SK-N-MC (cell line): ENCODE measurements at regions not wholly inside any gene's neighbourhood (a gene's known extent, or its start where the extent isn't known, plus 50 kb on each side); places are given as distances from the start of the nearest gene placed in this dataset.

ENCODE experiments used
- DNase-seq: peaks from one replicate; pipeline ENCODE4 v3.0.0-alpha.2; 2011; ENCODE audit warnings: low read depth, low spot score
- H3K27ac ChIP-seq: fragments of 200-600 bp; sonication (generic); 2 replicates; pipeline ENCODE4 v1.5.1; 2016; ENCODE audit warnings: mixed run types
- H3K36me3 ChIP-seq: fragments of 200-600 bp; sonication (generic); 2 replicates; pipeline ENCODE4 v1.6.1; 2017; ENCODE audit warnings: antibody characterized with exemption, low read length, mixed read lengths; ENCODE audit not compliant: insufficient read depth
- H3K4me3 ChIP-seq: fragments of 200-600 bp; sonication (generic); 2 replicates; pipeline ENCODE4 v1.5.1; 2016
- H3K9ac ChIP-seq: fragments of 200-600 bp; sonication (generic); 2 replicates; pipeline ENCODE4 v1.8.0; 2017; ENCODE audit warnings: mixed run types, mixed read lengths; ENCODE audit not compliant: insufficient read length
- H3K9me3 ChIP-seq: fragments of 200-600 bp; sonication (generic); 2 replicates; pipeline ENCODE4 v1.6.1; 2017; ENCODE audit warnings: low read depth, mild to moderate bottlenecking, antibody characterized with exemption, low read length, moderate library complexity, mixed read lengths
- EZH2 ChIP-seq: fragments of 200-600 bp; sonication (generic); IDR thresholded peaks from one replicate; pipeline ENCODE4 v1.6.1; 2017; ENCODE audit warnings: antibody characterized with exemption
- FOXP2 ChIP-seq: optimal IDR thresholded peaks from 2 replicates; pipeline ENCODE3; 2011; ENCODE audit warnings: mild to moderate bottlenecking, moderate library complexity; ENCODE audit not compliant: insufficient read depth; ENCODE audit errors: extremely low read length, control extremely low read depth
- POLR2AphosphoS5 ChIP-seq: IDR thresholded peaks from 2 replicates; pipeline ENCODE4 v1.6.1; 2012; ENCODE audit warnings: mild to moderate bottlenecking, low read depth, low read length, borderline replicate concordance

DNA sequence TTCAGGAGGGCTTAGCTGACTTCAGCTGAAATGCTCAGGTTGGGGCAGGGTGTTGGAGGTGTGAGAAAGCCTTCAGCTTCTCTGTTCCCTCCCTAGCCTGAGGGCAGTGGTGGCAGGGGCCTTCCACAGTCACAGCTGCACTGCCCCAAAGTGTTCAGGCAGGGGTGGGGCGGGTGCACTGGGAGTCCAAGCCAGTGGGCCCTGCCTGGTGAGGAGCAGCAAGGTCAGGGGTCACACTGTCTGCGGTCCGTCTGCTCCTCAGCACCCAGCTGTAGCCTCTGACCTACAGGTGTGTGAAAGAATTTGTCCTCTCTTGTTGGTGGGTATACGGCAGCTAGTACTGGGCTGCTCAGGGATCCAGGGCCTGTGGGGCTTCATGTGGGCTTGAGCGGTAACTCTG is 490.4 kb upstream of the NCAM2 start:
- no peak overlapping the region for H3K9ac ChIP-seq
- no peak for TF ChIP-seq FOXP2
- no peak overlapping the region for H3K4me3 ChIP-seq
- DNase-seq: no peak
- H3K36me3 ChIP-seq: no peaks in the 10 kb centered on the region
- no peaks in the 10 kb centered on the region for H3K9me3 ChIP-seq
- no peak overlapping the region for H3K27ac ChIP-seq

DNA sequence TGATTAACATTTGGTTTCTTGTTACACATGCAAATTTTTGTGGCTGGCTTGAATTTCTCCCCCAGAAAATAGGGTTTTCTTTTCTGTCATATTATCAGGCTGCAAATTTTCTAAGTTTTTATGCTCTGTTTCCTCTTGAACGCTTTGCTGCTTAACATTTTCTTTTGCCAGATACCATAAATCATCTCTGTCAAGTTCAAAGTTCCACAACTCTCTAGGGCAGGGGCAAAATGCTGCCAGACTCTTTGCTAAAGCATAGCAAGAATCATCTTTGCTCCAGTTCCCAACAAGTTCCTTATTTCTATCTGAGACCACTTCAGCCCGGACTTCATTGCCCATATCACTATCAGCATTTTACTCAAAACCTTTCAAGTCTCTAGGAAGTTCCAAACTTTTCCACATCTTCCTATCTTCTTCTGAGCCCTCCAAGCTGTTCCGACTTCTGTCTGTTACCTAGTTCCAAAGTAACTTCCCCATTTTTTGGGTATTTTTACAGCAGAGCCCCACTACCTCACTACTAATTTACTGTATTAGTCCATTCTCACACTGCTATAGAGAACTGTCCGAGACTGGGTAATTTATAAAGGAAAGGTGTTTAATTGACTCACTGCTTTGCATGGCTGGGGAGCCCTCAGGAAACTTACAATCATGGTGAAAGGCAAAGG is 486.9 kb upstream of the NCAM2 start:
- Histone ChIP-seq H3K9me3 (no peaks in the 10 kb centered on the region), H3K36me3 (no peaks in the 10 kb centered on the region), H3K27ac (no peak overlapping the region), H3K4me3 (no peak overlapping the region), H3K9ac (no peak overlapping the region)
- TF ChIP-seq FOXP2 (no peak), POLR2AphosphoS5 (no peak), EZH2 (no peak)
- no peak for DNase-seq

DNA sequence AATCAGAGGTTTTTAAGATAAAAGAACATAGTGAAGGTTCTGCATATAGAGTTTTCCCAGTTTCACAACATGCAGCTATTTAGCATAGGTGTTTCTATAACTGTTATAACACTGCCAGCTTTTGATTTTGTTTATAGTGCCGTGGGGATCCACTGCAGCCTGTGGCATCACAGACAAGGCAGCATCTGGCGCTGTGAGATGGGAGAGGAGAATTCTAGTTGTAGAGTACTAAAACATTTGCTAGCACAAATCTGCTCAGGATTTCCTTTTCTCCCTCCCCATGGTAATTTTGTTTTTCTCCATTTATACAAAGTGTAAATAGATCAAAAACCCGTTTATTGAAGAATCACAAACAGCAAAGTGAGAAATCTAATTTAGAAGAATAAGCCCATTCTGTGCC is 482.8 kb upstream of the NCAM2 start:
- TF ChIP-seq FOXP2 (no peak), EZH2 (no peak), POLR2AphosphoS5 (no peak)
- no peak overlapping the region for H3K9ac ChIP-seq
- H3K36me3 ChIP-seq: no peaks in the 10 kb centered on the region
- H3K9me3 ChIP-seq: no peaks in the 10 kb centered on the region
- no peak for DNase-seq
- no peak overlapping the region for H3K27ac ChIP-seq
- H3K4me3 ChIP-seq: no peak overlapping the region

DNA sequence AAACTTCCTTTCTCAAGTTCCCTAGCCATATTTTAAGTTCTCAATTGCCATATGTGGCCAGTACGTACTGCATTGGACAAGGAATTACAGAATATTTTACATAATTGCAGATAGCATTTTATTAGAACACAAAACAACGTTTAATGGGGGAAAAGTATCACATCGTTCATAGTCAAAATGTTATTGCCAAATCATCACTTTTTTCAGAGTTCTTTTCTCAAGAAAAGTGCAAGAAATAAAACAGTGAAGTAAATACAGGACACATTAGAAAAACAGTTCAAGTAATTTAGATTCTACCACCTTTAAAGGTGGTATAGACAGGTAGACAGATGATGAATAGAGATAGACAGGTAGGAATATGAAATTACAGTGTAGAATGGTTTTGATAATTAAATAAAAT is 479.1 kb upstream of the NCAM2 start:
- H3K9ac ChIP-seq: no peak overlapping the region
- TF ChIP-seq FOXP2 (no peak), POLR2AphosphoS5 (no peak), EZH2 (no peak)
- no peak overlapping the region for H3K4me3 ChIP-seq
- H3K27ac ChIP-seq: no peak overlapping the region
- no peaks in the 10 kb centered on the region for H3K36me3 ChIP-seq
- no peaks in the 10 kb centered on the region for H3K9me3 ChIP-seq
- DNase-seq: no peak

DNA sequence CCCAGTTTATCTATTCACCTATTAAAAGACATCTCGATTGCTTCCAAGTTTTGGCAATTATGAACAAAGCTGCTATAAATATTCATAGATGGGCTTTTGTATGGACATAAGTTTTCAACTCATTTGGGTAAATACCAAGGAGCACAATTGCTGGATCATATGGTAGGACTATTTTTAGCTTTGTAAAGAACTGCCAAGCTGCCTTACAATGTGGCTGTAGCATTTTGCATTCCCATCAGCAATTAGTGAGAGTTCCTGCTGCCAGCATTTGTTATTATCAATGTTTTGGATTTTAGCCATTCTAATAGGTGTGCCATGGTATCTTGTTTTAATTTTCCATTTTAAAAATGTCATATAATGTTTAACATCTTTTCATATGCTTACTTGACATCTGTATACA is 475.6 kb upstream of the NCAM2 start:
- TF ChIP-seq FOXP2: no peak
- TF ChIP-seq POLR2AphosphoS5: no peak
- no peak for TF ChIP-seq EZH2
- no peaks in the 10 kb centered on the region for H3K9me3 ChIP-seq
- DNase-seq: no peak

DNA sequence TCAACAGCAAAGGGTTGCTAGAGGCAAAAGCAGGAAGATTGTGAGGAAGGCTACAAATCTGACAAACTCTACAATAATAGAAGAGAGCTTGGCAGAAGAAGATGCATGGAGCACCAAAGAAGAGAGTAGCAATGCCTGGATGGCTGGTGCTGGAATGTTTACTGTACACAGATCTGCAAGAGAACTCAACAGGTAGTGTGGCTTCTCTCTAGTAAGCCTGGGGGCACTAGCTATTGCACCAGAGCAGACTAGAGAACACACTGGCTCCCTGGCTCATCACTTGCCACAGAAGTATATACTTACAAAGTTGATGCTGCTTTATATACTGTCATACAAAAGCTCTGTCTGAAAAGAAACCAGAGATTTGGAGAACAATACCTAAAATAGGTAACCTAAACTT is 475.0 kb upstream of the NCAM2 start:
- DNase-seq: no peak
- no peak overlapping the region for H3K27ac ChIP-seq
- TF ChIP-seq FOXP2 (no peak), POLR2AphosphoS5 (no peak), EZH2 (no peak)
- H3K9ac ChIP-seq: no peak overlapping the region
- H3K9me3 ChIP-seq: no peaks in the 10 kb centered on the region
- H3K4me3 ChIP-seq: no peak overlapping the region
- no peaks in the 10 kb centered on the region for H3K36me3 ChIP-seq

More for the DNA sequence above, 475.6 kb upstream of the NCAM2 start:
- Histone ChIP-seq H3K9ac (no peak overlapping the region), H3K36me3 (no peaks in the 10 kb centered on the region), H3K4me3 (no peak overlapping the region), H3K27ac (no peak overlapping the region)

DNA sequence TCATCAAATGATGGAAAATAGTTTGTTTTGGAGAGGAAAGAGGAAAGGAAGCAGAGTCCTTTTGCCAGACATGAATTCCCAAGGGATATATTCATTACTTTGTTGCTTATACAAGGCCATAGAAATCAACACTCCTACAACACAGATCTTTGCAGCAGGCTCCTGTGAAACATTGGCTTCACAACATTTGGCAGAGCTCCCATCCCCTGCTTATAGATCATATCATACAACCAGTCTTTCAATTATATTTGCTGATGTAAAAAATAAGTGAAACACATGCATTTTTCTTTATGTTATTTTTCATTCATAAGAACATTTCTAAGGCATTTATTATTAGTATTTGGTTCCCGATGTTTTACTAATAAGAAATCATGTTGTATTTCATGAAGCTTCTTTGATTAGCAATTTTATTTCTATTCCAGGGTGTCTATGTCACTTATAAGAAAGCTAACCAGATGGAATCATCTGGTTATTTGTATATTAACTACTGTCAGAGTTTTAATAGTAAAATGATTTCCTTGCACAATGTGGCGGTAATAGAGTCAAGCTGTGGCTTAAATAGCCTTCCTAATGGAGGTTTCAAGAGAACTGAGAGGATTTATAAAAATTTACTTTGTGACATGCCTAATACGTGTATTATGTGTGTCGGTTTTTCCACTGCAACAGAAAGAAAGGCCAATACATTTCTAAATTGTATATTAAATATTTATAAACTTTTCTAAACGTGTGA is 470.3 kb upstream of the NCAM2 start:
- TF ChIP-seq FOXP2 (no peak), POLR2AphosphoS5 (no peak), EZH2 (no peak)
- Histone ChIP-seq H3K27ac (no peak overlapping the region), H3K4me3 (no peak overlapping the region), H3K36me3 (no peaks in the 10 kb centered on the region), H3K9ac (no peak overlapping the region), H3K9me3 (no peaks in the 10 kb centered on the region)
- DNase-seq: peak; percentile 14

DNA sequence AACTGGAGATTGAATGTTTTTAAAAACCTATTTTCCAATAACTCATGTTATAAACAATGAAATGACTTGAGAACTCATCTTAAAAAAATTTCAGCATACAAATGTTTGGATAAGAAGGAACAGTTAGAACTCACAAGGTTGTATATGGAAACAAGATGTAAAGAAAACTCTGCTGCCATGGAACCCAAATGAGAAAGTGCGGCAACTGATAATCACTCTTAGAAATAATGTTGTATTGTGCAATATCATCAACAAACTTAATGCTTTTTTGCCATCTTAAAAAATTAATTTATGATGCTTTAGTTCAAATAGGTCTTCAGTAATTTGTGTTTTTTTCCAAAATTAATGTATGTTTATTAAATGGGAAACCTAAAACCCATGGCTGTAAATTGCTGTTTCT is 461.1 kb upstream of the NCAM2 start:
- DNase-seq: no peak
- Histone ChIP-seq H3K27ac (no peak overlapping the region), H3K36me3 (no peaks in the 10 kb centered on the region), H3K9ac (no peak overlapping the region), H3K9me3 (no peaks in the 10 kb centered on the region), H3K4me3 (no peak overlapping the region)
- no peak for TF ChIP-seq POLR2AphosphoS5
- no peak for TF ChIP-seq EZH2
- TF ChIP-seq FOXP2: no peak
